Activated CD8-positive, alpha-beta T cell treated with anti-CD3 and anti-CD28 coated beads, Interleukin-2, amount 10 ng/mL, durations not matched to agents 7 days and 5 days (primary cell): ENCODE measurements at regions not wholly inside any gene's neighbourhood (a gene's known extent, or its start where the extent isn't known, plus 50 kb on each side); places are given as distances from the start of the nearest gene placed in this dataset.

Experiments
- ATAC-seq: fragments of 150-1000 bp; cut with Tn5 transposase; one replicate; pipeline ENCODE4 v1.10.0; 2021; ENCODE audit warnings: moderate library complexity
- CTCF ChIA-PET: fragments of 350-600 bp; sonication (Branson Sonifier 250); formaldehyde crosslinking; loops from one replicate; lab custom pipeline; 2021; ENCODE audit warnings: antibody characterized with exemption; lab: Charles Lee
- POLR2A ChIA-PET: fragments of 350-600 bp; sonication (Branson Sonifier 250); formaldehyde crosslinking; loops from one replicate; lab custom pipeline; 2021; ENCODE audit warnings: antibody characterized with exemption; lab: Charles Lee
- DNase-seq: peaks from one replicate; pipeline ENCODE4 v3.0.0-alpha.2; 2020
- H3K27ac Mint-ChIP-seq: one replicate; pipeline ENCODE4 v1.8.0; 2021; ENCODE audit warnings: mild to moderate bottlenecking, mixed read lengths
- H3K27me3 Mint-ChIP-seq: one replicate; pipeline ENCODE4 v1.8.0; 2021; ENCODE audit warnings: low read depth, mixed read lengths
- H3K36me3 Mint-ChIP-seq: one replicate; pipeline ENCODE4 v1.8.0; 2021; ENCODE audit warnings: low read depth, mixed read lengths
- H3K4me1 Mint-ChIP-seq: one replicate; pipeline ENCODE4 v1.8.0; 2021; ENCODE audit warnings: low read depth, mixed read lengths
- H3K4me3 Mint-ChIP-seq: one replicate; pipeline ENCODE4 v1.8.0; 2021; ENCODE audit warnings: mild to moderate bottlenecking, mixed read lengths
- H3K9me3 Mint-ChIP-seq: one replicate; pipeline ENCODE4 v1.8.0; 2022; ENCODE audit warnings: mixed read lengths; ENCODE audit not compliant: insufficient read depth

- H3K36me3 Mint-ChIP-seq, result no peaks in the 10 kb centered on the region
- ChIA-PET CTCF (no interaction called here), POLR2A (no interaction called here)
- no peak overlapping the region for H3K4me3 Mint-ChIP-seq
- H3K27me3 Mint-ChIP-seq, result no peaks in the 10 kb centered on the region
- ATAC-seq (no peak), DNase-seq (no peak)
- peaks cover 3% of the 10 kb centered on the region for H3K9me3 Mint-ChIP-seq
- H3K4me1 Mint-ChIP-seq, result no peaks in the 10 kb centered on the region
- no peak overlapping the region for H3K27ac Mint-ChIP-seq
These were observed 449.7 kb upstream of the RGS17 start for GRCh38 chr6:153580776-153581175.

GRCh38 chr6:153575528-153575927 lies 444.4 kb upstream of the RGS17 start:
- no peaks in the 10 kb centered on the region for H3K36me3 Mint-ChIP-seq

GRCh38 chr6:153574231-153574630 lies 443.1 kb upstream of the RGS17 start:
- CTCF ChIA-PET, result no interaction called here

More at GRCh38 chr6:153575528-153575927, 444.4 kb upstream of the RGS17 start:
- Mint-ChIP-seq H3K27me3 (no peaks in the 10 kb centered on the region), H3K27ac (no peak overlapping the region), H3K4me3 (no peak overlapping the region), H3K9me3 (peaks cover 5% of the 10 kb centered on the region), H3K4me1 (no peaks in the 10 kb centered on the region)
- ChIA-PET CTCF (no interaction called here), POLR2A (no interaction called here)
- DNase-seq, result no peak
- no peak for ATAC-seq

GRCh38 chr6:153572371-153572770 lies 441.3 kb upstream of the RGS17 start:
- ATAC-seq (no peak), DNase-seq (no peak)
- H3K27ac Mint-ChIP-seq, result no peak overlapping the region
- no peaks in the 10 kb centered on the region for H3K4me1 Mint-ChIP-seq
- H3K4me3 Mint-ChIP-seq, result no peak overlapping the region
- POLR2A ChIA-PET, result no interaction called here
- peaks cover 5% of the 10 kb centered on the region for H3K9me3 Mint-ChIP-seq
- H3K36me3 Mint-ChIP-seq, result no peaks in the 10 kb centered on the region
- H3K27me3 Mint-ChIP-seq, result no peaks in the 10 kb centered on the region
- CTCF ChIA-PET, result no interaction called here

More at GRCh38 chr6:153574231-153574630, 443.1 kb upstream of the RGS17 start:
- POLR2A ChIA-PET, result no interaction called here
- Mint-ChIP-seq H3K27ac (no peak overlapping the region), H3K27me3 (no peaks in the 10 kb centered on the region), H3K9me3 (peaks cover 5% of the 10 kb centered on the region), H3K4me1 (no peaks in the 10 kb centered on the region), H3K4me3 (no peak overlapping the region), H3K36me3 (no peaks in the 10 kb centered on the region)
- DNase-seq (no peak), ATAC-seq (no peak)

GRCh38 chr6:153568628-153569027 lies 437.5 kb upstream of the RGS17 start:
- no peak for ATAC-seq
- CTCF ChIA-PET, result no interaction called here

GRCh38 chr6:153564803-153565202 lies 433.7 kb upstream of the RGS17 start:
- no peak overlapping the region for H3K4me3 Mint-ChIP-seq
- no peaks in the 10 kb centered on the region for H3K4me1 Mint-ChIP-seq
- no peak for DNase-seq
- H3K27ac Mint-ChIP-seq, result no peak overlapping the region
- H3K27me3 Mint-ChIP-seq, result no peaks in the 10 kb centered on the region
- H3K9me3 Mint-ChIP-seq, result no peaks in the 10 kb centered on the region
- ChIA-PET POLR2A (no interaction called here), CTCF (no interaction called here)
- H3K36me3 Mint-ChIP-seq, result no peaks in the 10 kb centered on the region
- ATAC-seq, result no peak

More at GRCh38 chr6:153568628-153569027, 437.5 kb upstream of the RGS17 start:
- Mint-ChIP-seq H3K9me3 (no peaks in the 10 kb centered on the region), H3K36me3 (no peaks in the 10 kb centered on the region), H3K4me1 (no peaks in the 10 kb centered on the region), H3K27ac (no peak overlapping the region), H3K4me3 (no peak overlapping the region), H3K27me3 (no peaks in the 10 kb centered on the region)
- DNase-seq, result no peak
- POLR2A ChIA-PET, result no interaction called here

GRCh38 chr6:153563001-153563400 lies 431.9 kb upstream of the RGS17 start:
- H3K27ac Mint-ChIP-seq, result no peak overlapping the region
- no peaks in the 10 kb centered on the region for H3K9me3 Mint-ChIP-seq
- no peak for ATAC-seq
- DNase-seq, result no peak
- no peaks in the 10 kb centered on the region for H3K27me3 Mint-ChIP-seq
- H3K4me3 Mint-ChIP-seq, result no peak overlapping the region
- H3K4me1 Mint-ChIP-seq, result no peaks in the 10 kb centered on the region
- no peaks in the 10 kb centered on the region for H3K36me3 Mint-ChIP-seq
- POLR2A ChIA-PET, result no interaction called here
- CTCF ChIA-PET, result no interaction called here

GRCh38 chr6:153553627-153554026 lies 422.5 kb upstream of the RGS17 start:
- DNase-seq (no peak), ATAC-seq (no peak)
- H3K36me3 Mint-ChIP-seq, result no peaks in the 10 kb centered on the region
- no peaks in the 10 kb centered on the region for H3K9me3 Mint-ChIP-seq
- H3K27ac Mint-ChIP-seq, result no peak overlapping the region
- CTCF ChIA-PET, result no interaction called here
- POLR2A ChIA-PET, result no interaction called here
- no peaks in the 10 kb centered on the region for H3K4me1 Mint-ChIP-seq
- H3K27me3 Mint-ChIP-seq, result no peaks in the 10 kb centered on the region
- no peak overlapping the region for H3K4me3 Mint-ChIP-seq

- Mint-ChIP-seq H3K27ac (no peak overlapping the region), H3K9me3 (no peaks in the 10 kb centered on the region), H3K4me1 (peaks cover 5% of the 10 kb centered on the region), H3K36me3 (no peaks in the 10 kb centered on the region), H3K27me3 (no peaks in the 10 kb centered on the region), H3K4me3 (no peak overlapping the region)
- ATAC-seq (no peak), DNase-seq (no peak)
- ChIA-PET POLR2A (no interaction called here), CTCF (no interaction called here)
These were observed 408.5 kb upstream of the RGS17 start for GRCh38 chr6:153539602-153540001.

- ATAC-seq, result no peak
- H3K36me3 Mint-ChIP-seq, result no peaks in the 10 kb centered on the region
- CTCF ChIA-PET, result no interaction called here
- H3K9me3 Mint-ChIP-seq, result no peaks in the 10 kb centered on the region
- POLR2A ChIA-PET, result no interaction called here
- no peak overlapping the region for H3K4me3 Mint-ChIP-seq
- H3K27me3 Mint-ChIP-seq, result no peaks in the 10 kb centered on the region
- no peak overlapping the region for H3K27ac Mint-ChIP-seq
- peaks cover 5% of the 10 kb centered on the region for H3K4me1 Mint-ChIP-seq
- DNase-seq, result no peak
These were observed 407.4 kb upstream of the RGS17 start for GRCh38 chr6:153538491-153538890.

GRCh38 chr6:153537422-153537821 lies 406.3 kb upstream of the RGS17 start:
- CTCF ChIA-PET, result no interaction called here
- H3K27me3 Mint-ChIP-seq, result no peaks in the 10 kb centered on the region
- POLR2A ChIA-PET, result no interaction called here
- H3K4me3 Mint-ChIP-seq, result no peak overlapping the region
- no peaks in the 10 kb centered on the region for H3K36me3 Mint-ChIP-seq
- H3K9me3 Mint-ChIP-seq, result no peaks in the 10 kb centered on the region
- ATAC-seq, result no peak
- H3K4me1 Mint-ChIP-seq, result peaks cover 5% of the 10 kb centered on the region
- no peak overlapping the region for H3K27ac Mint-ChIP-seq
- no peak for DNase-seq

GRCh38 chr6:153526479-153526878 lies 395.4 kb upstream of the RGS17 start:
- no peak for DNase-seq
- no peaks in the 10 kb centered on the region for H3K4me1 Mint-ChIP-seq
- no peaks in the 10 kb centered on the region for H3K36me3 Mint-ChIP-seq
- no peak for ATAC-seq
- H3K27ac Mint-ChIP-seq, result no peak overlapping the region
- ChIA-PET CTCF (no interaction called here), POLR2A (no interaction called here)
- no peaks in the 10 kb centered on the region for H3K9me3 Mint-ChIP-seq
- no peak overlapping the region for H3K4me3 Mint-ChIP-seq
- H3K27me3 Mint-ChIP-seq, result no peaks in the 10 kb centered on the region

- Mint-ChIP-seq H3K9me3 (no peaks in the 10 kb centered on the region), H3K27ac (no peak overlapping the region), H3K27me3 (no peaks in the 10 kb centered on the region), H3K36me3 (no peaks in the 10 kb centered on the region), H3K4me1 (no peaks in the 10 kb centered on the region), H3K4me3 (no peak overlapping the region)
- DNase-seq (no peak), ATAC-seq (no peak)
- CTCF ChIA-PET, result no interaction called here
- POLR2A ChIA-PET, result no interaction called here
These were observed 394.9 kb upstream of the RGS17 start for GRCh38 chr6:153525998-153526397.
